ENCODE measurements at regions not wholly inside any gene's neighbourhood (a gene's known extent, or its start where the extent isn't known, plus 50 kb on each side); places are given as distances from the start of the nearest gene placed in this dataset.

- no peaks in the 10 kb centered on the region for H3K36me3 ChIP-seq (ENCODE audit: insufficient read depth, low read length)
- H3K27me3 ChIP-seq (ENCODE audit: insufficient read depth, low read length, poor library complexity), result no peaks in the 10 kb centered on the region
- H3K4me1 ChIP-seq (ENCODE audit: insufficient read depth, low read length), result no peaks in the 10 kb centered on the region
- no peak overlapping the region for H3K9ac ChIP-seq (ENCODE audit: low read depth, low read length)
- H3K27ac ChIP-seq (ENCODE audit: low read length), result no peak overlapping the region
- no peaks in the 10 kb centered on the region for H4K20me1 ChIP-seq (ENCODE audit: insufficient read depth, low read length)
- H3K9me3 ChIP-seq (ENCODE audit: insufficient read depth, low read length, severe bottlenecking), result peaks cover 2% of the 10 kb centered on the region
- TF ChIP-seq CTCF (IDR thresholded peaks at IDR 0.05; ENCODE audit: borderline replicate concordance, extremely low read depth, low read length, poor library complexity, severe bottlenecking), result no peak
- no peak for TF ChIP-seq EZH2 (IDR thresholded peaks at IDR 0.05; ENCODE audit: borderline replicate concordance, low read depth, low read length, severe bottlenecking)
- no peak overlapping the region for H2AFZ ChIP-seq (ENCODE audit: low read depth, low read length)
- H3K4me3 ChIP-seq (ENCODE audit: low read depth in 1 of 2, low read length in 2 of 2), result no peak overlapping the region
- DNase-seq (no peak), ATAC-seq (ENCODE audit: insufficient read depth, low read depth) (no peak)
- H3K79me2 ChIP-seq (ENCODE audit: insufficient read depth, low read length), result no peaks in the 10 kb centered on the region
- no peak overlapping the region for H3K4me2 ChIP-seq (ENCODE audit: insufficient read depth, low read length)
These were observed 604.2 kb upstream of the CLINT1 start for GRCh38 chr5:158463188-158463587.

GRCh38 chr5:158462349-158463114, 603.6 kb upstream of the CLINT1 start:
- Histone ChIP-seq H3K27ac (ENCODE audit: low read length) (no peak overlapping the region), H3K27me3 (ENCODE audit: insufficient read depth, low read length, poor library complexity) (no peaks in the 10 kb centered on the region), H3K36me3 (ENCODE audit: insufficient read depth, low read length) (no peaks in the 10 kb centered on the region), H4K20me1 (ENCODE audit: insufficient read depth, low read length) (no peaks in the 10 kb centered on the region), H3K79me2 (ENCODE audit: insufficient read depth, low read length) (no peaks in the 10 kb centered on the region), H3K4me3 (ENCODE audit: low read depth in 1 of 2, low read length in 2 of 2) (no peak overlapping the region), H3K9me3 (ENCODE audit: insufficient read depth, low read length, severe bottlenecking) (peaks cover 2% of the 10 kb centered on the region), H3K9ac (ENCODE audit: low read depth, low read length) (no peak overlapping the region), H3K4me2 (ENCODE audit: insufficient read depth, low read length) (no peak overlapping the region), H2AFZ (ENCODE audit: low read depth, low read length) (no peak overlapping the region), H3K4me1 (ENCODE audit: insufficient read depth, low read length) (no peaks in the 10 kb centered on the region)
- TF ChIP-seq EZH2 (IDR thresholded peaks at IDR 0.05; ENCODE audit: borderline replicate concordance, low read depth, low read length, severe bottlenecking) (no peak), CTCF (IDR thresholded peaks at IDR 0.05; ENCODE audit: borderline replicate concordance, extremely low read depth, low read length, poor library complexity, severe bottlenecking) (no peak)
- DNase-seq (no peak), ATAC-seq (ENCODE audit: insufficient read depth, low read depth) (no peak)

- Histone ChIP-seq H3K36me3 (ENCODE audit: insufficient read depth, low read length) (no peaks in the 10 kb centered on the region), H3K4me3 (ENCODE audit: low read depth in 1 of 2, low read length in 2 of 2) (no peak overlapping the region), H3K27ac (ENCODE audit: low read length) (no peak overlapping the region), H3K79me2 (ENCODE audit: insufficient read depth, low read length) (no peaks in the 10 kb centered on the region), H2AFZ (ENCODE audit: low read depth, low read length) (0 out of 2 replicates have a peak overlapping the region, but pooled peaks have one; percentile 7), H3K4me2 (ENCODE audit: insufficient read depth, low read length) (no peak overlapping the region), H3K9me3 (ENCODE audit: insufficient read depth, low read length, severe bottlenecking) (peaks cover 2% of the 10 kb centered on the region), H3K27me3 (ENCODE audit: insufficient read depth, low read length, poor library complexity) (no peaks in the 10 kb centered on the region), H3K9ac (ENCODE audit: low read depth, low read length) (no peak overlapping the region), H4K20me1 (ENCODE audit: insufficient read depth, low read length) (no peaks in the 10 kb centered on the region), H3K4me1 (ENCODE audit: insufficient read depth, low read length) (no peaks in the 10 kb centered on the region)
- ATAC-seq (ENCODE audit: insufficient read depth, low read depth) (no peak), DNase-seq (no peak)
- TF ChIP-seq EZH2 (IDR thresholded peaks at IDR 0.05; ENCODE audit: borderline replicate concordance, low read depth, low read length, severe bottlenecking), result no peak
- no peak for TF ChIP-seq CTCF (IDR thresholded peaks at IDR 0.05; ENCODE audit: borderline replicate concordance, extremely low read depth, low read length, poor library complexity, severe bottlenecking)
These were observed 602.4 kb upstream of the CLINT1 start for GRCh38 chr5:158461240-158461854.
